ENCODE measurements at regions not wholly inside any gene's neighbourhood (a gene's known extent, or its start where the extent isn't known, plus 50 kb on each side); places are given as distances from the start of the nearest gene placed in this dataset.

DNA sequence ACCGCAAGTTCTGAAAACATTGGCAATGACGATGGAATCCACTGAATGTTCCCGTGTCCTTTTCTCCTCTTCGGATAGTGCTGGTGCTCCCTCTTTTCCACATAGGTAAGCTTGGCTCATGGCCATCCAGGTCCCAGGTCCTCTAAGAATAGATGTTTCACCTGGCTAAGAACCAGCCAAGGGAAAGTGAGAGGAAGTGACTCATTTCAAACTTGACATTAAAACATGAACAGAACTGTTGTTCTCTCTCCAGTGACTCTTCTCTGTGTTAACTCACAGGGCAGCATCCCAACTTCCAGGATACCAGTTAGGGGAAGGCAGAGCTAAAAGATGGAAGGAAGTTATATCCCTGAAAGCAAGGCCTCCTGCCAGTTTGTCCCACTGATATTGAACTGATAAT lies 493.8 kb upstream of the CHRM3 start:
- TF ChIP-seq, protein P1, sequence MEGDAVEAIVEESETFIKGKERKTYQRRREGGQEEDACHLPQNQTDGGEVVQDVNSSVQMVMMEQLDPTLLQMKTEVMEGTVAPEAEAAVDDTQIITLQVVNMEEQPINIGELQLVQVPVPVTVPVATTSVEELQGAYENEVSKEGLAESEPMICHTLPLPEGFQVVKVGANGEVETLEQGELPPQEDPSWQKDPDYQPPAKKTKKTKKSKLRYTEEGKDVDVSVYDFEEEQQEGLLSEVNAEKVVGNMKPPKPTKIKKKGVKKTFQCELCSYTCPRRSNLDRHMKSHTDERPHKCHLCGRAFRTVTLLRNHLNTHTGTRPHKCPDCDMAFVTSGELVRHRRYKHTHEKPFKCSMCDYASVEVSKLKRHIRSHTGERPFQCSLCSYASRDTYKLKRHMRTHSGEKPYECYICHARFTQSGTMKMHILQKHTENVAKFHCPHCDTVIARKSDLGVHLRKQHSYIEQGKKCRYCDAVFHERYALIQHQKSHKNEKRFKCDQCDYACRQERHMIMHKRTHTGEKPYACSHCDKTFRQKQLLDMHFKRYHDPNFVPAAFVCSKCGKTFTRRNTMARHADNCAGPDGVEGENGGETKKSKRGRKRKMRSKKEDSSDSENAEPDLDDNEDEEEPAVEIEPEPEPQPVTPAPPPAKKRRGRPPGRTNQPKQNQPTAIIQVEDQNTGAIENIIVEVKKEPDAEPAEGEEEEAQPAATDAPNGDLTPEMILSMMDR (IDR thresholded peaks at IDR 0.05): no peak
- TF ChIP-seq POLR2A (IDR thresholded peaks at IDR 0.05): no peak

Measured in vagina (tissue), 2 donors.